ENCODE measurements at regions not wholly inside any gene's neighbourhood (a gene's known extent, or its start where the extent isn't known, plus 50 kb on each side); places are given as distances from the start of the nearest gene placed in this dataset.

DNA sequence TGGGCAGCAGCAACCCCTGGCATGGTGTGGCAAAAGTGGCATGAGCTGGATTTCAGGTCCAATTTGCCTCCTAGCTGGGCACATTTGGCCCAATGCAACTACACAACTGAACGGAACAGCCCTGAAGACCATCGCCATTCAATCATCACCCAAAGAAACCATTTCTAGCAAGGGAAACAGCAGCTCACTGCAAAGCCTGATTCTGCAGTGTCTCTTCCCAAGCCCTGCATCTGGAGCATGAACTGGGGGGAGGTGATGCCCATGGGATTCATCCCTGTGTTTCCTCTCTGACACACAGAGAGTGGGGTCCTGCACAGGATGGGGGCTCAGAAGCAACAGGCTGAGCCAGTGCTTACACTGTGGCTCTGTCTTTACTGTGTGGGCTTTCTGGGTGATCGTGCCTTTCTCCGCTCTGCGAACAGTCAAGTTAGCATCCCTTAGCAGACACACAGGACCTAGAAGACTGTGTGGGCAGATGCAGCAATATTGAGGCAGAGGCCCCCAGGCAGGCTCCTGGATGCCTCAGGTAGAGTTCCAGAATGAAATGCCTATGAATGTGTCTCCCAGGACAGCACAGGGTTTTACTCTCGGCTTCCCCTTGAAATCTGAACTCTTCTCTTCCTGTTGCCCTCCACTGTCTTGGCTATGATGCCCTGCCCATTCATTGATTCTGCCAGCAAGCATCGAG, 91.1 kb upstream of the ALDH1A3 start:
- TF ChIP-seq, protein P1, sequence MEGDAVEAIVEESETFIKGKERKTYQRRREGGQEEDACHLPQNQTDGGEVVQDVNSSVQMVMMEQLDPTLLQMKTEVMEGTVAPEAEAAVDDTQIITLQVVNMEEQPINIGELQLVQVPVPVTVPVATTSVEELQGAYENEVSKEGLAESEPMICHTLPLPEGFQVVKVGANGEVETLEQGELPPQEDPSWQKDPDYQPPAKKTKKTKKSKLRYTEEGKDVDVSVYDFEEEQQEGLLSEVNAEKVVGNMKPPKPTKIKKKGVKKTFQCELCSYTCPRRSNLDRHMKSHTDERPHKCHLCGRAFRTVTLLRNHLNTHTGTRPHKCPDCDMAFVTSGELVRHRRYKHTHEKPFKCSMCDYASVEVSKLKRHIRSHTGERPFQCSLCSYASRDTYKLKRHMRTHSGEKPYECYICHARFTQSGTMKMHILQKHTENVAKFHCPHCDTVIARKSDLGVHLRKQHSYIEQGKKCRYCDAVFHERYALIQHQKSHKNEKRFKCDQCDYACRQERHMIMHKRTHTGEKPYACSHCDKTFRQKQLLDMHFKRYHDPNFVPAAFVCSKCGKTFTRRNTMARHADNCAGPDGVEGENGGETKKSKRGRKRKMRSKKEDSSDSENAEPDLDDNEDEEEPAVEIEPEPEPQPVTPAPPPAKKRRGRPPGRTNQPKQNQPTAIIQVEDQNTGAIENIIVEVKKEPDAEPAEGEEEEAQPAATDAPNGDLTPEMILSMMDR (IDR thresholded peaks at IDR 0.05), result no peak
- no peak for TF ChIP-seq POLR2A (IDR thresholded peaks at IDR 0.05)
